Stimulated activated CD4-positive, alpha-beta T cell treated with anti-CD3 and anti-CD28 coated beads, Interleukin-4, amount 100 ng/mL, for 24 hours (primary cell): ENCODE measurements at regions not wholly inside any gene's neighbourhood (a gene's known extent, or its start where the extent isn't known, plus 50 kb on each side); places are given as distances from the start of the nearest gene placed in this dataset.

Experiments
- DNase-seq: peaks from one replicate; pipeline ENCODE4 v3.0.0-alpha.2; 2020

DNA sequence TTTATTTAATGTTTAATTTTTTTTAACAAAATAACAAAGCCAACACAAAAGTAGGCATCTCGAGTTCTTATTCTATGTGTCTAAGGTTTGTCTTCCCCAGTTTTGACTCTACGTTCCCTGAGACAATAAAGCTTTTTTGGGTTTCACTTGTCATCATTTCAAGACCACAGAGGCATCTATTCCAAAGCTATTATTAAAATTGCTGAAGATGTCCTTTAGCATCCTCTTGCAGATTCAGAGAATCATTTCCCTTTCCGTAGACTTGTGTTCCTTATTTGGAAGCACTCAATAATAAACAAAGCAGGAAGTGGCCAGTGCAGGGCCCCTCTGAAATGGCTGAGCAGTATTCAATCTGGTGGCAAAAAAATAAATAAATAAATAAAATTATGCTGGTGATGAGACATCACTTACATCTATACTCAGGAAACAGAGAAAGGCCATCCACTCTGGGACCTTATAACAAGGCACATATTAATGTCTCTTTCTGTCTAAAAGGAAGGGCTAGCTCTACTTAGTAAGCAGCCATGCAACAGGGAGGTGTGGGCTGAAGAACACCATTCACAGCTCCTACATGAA, 362.3 kb downstream of the WDR72 start:
- DNase-seq: no peak

- no peak for DNase-seq
Observed at GRCh38 chr15:53395871-53396270, 363.6 kb downstream of the WDR72 start.

GRCh38 chr15:53390549-53390948, 368.9 kb downstream of the WDR72 start:
- DNase-seq: no peak

DNA sequence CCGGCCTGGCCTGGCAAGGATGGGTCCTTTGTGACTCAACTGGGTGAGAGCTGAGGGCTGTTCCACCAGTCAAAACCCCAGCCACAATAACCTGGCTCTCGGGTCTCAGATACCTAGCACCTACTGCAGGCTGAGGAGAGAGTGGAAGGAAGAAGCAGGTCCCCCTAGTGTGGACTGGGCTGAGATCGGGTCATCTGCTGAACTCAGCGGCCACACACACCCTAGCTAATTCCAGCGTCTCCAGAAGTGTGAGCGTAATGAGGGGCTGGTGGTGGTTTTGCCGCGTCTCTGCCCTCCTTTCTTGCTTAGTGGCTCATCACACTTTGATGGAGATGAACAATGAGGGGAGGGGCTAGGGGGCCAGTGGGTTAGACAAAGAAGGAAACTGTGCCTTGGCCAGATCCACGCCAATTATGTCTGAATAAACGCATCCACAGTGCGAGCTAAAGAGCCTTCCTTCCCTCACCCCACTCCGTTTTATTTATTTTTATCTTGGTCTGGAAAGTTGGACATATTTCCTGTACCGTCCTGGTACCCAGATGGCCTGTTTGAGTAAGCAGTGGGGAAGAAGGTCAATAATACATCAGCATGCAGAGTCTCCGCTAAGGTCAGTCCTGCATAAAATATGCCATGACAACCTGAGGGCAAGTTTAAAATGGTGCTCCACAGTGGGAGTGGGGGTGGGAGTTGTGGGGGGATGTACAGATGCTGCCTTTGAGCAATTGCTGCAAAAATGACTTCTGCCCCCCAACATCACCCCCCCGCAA, 370.0 kb downstream of the WDR72 start:
- no peak for DNase-seq

GRCh38 chr15:53384417-53384816, 375.0 kb downstream of the WDR72 start:
- DNase-seq: no peak

- DNase-seq: no peak
Observed at GRCh38 chr15:53378096-53378800, 381.2 kb downstream of the WDR72 start.

GRCh38 chr15:53367740-53368139, 391.7 kb downstream of the WDR72 start:
- no peak for DNase-seq

DNA sequence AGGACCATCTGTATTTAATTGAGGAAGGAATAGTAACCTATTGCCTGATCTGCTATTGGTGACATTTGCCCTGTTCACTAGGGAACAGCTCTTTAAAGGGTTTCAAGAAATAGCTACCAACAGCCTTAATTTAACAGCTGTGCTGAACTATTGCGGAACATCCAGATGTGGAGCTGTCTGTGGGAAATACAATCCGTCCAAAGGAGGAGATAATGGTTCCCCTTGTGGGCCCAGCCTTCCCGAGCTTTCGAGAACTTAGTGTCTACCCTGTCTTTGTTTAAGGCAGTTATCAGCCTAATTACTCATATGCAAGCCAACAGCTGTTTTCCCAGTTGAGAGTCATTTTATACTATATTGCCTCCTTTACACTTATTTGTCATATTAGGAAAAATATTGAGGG, 398.6 kb downstream of the WDR72 start:
- no peak for DNase-seq

DNA sequence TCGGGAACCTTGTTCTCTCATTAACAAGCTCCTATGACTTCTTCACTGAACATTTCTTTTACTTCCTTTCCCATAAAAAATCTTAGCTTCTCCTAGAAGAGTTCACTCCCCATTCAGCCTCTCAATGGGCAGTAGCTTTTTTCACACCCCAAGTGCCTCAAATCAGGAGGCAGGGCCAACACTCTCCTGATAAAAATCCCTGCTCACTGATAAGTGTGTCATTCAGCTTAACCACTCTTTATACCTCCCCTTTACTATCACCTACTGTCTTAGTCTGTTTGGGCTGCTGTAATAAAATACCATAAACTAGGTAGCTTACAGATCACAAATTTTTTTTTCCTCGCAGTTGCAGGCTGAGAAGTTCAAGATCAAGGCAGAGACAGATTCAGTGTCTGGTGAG, 400.4 kb downstream of the WDR72 start:
- DNase-seq: no peak

GRCh38 chr15:53354874-53355273, 404.6 kb downstream of the WDR72 start:
- DNase-seq: no peak

DNA sequence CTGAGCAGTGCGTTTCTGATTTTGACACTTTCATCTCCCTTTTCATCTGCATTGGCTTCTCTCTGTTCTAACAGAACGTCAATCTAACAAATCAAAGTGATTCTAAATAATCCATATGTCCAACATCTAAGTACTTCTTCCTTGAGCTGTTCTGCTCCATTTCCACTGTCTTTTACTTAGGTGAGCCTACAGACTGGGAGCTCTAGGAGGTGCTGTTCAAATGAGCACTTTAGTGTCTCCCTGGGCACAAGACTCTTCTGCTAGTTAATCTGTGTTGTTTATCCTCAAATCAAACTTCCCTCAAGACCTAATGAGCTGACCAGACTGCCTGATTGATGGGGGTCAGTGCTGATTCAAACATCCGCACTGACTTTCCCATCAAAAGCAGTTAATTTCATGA, 408.1 kb downstream of the WDR72 start:
- DNase-seq: no peak

DNA sequence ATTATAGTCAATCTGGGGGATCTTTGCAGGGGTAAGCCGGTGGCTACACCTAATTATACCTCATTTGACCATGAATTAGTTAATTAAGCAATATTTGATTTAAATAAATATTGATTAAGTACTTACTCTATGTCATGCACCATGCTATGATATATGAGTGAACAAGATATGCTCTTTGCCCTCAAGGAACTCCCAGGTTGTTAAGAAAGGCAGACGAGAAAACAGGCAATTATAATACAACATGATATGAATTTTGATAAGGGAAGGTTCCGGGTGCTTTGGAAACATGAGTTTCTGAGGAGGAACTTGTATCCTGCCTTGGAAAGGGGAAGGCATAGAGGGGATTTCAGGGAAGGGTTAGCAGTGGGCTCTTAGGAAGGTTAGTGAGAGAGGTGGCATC, 412.9 kb downstream of the WDR72 start:
- no peak for DNase-seq

DNA sequence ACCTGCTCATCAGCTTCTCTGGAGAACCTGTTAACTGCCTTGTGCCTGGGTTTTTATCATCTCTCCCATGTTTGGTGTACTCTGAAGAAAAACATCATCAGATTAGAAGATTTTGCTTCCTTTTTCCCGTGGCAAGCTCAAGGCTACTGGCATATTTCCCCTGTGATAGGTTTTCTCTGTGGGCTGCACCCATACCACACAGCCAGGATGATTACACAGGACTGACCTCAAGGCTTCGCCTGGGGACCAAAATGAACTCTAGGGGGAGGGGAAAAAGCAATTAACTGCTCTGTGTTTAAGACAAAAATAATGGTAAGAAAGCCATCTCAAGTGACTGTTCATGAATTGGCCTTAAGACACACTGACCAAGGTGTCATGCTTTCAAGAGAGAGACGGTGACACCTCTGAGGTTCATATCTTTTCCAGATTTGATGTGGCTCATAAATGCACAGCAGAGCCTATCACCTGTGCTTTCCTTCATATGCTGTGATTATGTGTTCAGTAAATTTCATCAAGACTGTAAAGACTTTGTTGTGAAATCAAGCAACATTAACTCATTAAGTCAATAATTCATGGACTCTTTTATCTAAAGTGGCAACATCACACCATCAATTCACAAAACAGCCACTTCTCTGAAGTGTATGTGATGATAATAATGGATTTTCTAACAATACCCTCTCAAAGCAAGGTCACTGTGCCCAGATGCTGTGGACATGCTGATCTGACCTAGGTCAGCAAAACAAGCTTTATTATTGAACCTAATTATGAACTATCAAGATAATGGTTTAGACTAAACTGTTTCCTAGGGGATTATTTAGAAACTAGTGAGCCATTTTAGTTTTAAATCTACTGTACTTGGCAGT, 427.9 kb downstream of the WDR72 start:
- no peak for DNase-seq

- DNase-seq: no peak
Observed at GRCh38 chr15:53328341-53328740, 431.1 kb downstream of the WDR72 start.

DNA sequence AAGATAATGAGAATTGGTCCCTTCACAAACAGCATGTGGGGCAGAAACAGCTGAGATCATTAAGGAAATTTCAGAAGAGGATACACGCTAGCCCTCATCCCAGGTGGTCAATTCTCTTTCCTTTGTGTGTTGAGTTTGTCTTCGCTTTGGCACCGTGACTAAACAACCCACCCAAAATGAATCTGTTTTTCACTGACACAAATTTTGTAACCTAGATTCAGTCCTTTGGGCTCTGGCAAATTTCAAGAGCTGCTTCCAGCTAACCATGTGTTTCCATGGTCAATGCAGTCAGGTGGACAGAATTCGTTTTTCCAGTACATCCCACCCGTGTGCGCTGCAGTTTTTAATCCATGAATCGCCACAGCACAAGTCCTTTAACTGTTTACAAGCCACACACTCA, 435.4 kb downstream of the WDR72 start:
- no peak for DNase-seq

DNA sequence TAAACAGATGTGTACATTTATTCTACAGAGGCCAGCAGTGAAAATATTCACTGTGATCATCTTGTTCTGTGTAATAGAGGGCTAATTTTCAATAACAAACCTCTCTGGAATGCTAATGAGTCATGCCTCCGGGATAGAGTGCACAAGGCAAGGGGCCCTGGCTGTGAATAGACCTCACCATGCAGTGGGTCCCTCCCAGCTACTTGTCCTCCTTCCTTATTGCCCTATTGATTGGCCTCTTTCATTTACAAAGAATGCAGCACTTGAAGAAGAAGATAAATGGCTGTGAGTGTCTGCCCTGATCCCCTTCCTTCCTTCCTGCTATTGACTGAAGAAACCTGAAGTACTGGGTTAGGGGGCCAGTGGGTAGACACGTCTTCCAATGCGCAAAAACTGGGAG, 436.3 kb downstream of the WDR72 start:
- DNase-seq: no peak

DNA sequence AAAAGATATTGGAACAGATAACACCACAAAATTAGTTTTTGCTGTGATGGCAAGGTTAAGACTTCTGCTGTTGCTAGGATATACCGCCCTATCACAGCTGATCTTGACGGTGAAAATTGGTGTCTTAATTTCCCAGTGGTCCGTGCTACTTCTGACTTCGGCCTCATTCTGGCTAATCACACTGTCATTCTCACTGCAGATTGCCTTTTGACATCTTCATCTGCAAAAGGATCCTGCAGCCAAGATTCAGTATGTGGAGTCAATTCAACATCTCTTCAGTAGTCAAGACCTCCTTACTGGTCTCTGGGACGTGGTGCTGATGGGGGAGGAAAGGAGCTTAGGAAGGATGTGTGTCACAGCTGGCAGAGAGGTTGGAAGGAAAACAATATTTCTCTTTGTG, 438.6 kb downstream of the WDR72 start:
- no peak for DNase-seq

GRCh38 chr15:53312707-53313106, 446.8 kb downstream of the WDR72 start:
- DNase-seq: no peak

- no peak for DNase-seq
Observed at GRCh38 chr15:53310709-53311108, 448.8 kb downstream of the WDR72 start.

- DNase-seq: no peak
Observed at GRCh38 chr15:53307952-53308624, 451.4 kb downstream of the WDR72 start.

- no peak for DNase-seq
Observed at GRCh38 chr15:53305554-53305953, 453.9 kb downstream of the WDR72 start.

DNA sequence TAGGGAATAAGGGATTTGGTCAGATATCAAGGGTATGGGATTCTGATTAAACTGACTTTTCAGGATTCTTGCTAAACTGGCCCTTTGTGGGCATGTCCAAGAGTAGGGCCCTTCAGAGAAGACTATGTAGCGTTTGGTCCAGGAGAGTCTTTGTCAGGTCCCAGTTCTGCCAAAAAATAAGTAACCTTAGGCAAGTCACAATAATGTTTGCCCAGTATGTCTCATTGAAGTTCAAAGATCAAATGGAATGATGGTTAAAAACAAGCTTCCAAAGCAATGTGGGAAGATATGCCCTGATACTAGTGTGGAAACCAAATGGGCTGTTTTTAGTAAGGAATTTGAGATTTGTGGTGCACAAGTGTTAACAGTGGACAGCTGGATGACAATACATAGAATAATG, 454.4 kb downstream of the WDR72 start:
- DNase-seq: no peak

- no peak for DNase-seq
Observed at GRCh38 chr15:53297828-53298227, 461.6 kb downstream of the WDR72 start.
